GM06990 (cell line): ENCODE measurements at regions not wholly inside any gene's neighbourhood (a gene's known extent, or its start where the extent isn't known, plus 50 kb on each side); places are given as distances from the start of the nearest gene placed in this dataset.

ENCODE experiments used
- DNase-seq: peaks from one replicate; pipeline ENCODE4 v3.0.0-alpha.2; 2011; ENCODE audit not compliant: insufficient read length; ENCODE audit errors: extremely low read depth
- H3K27me3 ChIP-seq: replicated peaks from 2 replicates; pipeline ENCODE4 v1.6.0; 2011; ENCODE audit warnings: low read length; ENCODE audit not compliant: control insufficient read depth, insufficient read depth
- H3K36me3 ChIP-seq: 2 replicates; pipeline ENCODE4 v1.5.1; 2011; ENCODE audit warnings: low read length; ENCODE audit not compliant: control insufficient read depth, insufficient read depth
- H3K4me3 ChIP-seq: replicated peaks from 2 replicates; pipeline ENCODE4 v1.5.1; 2011; ENCODE audit warnings: low read depth, mild to moderate bottlenecking, control low read depth, low read length
- CTCF ChIP-seq: IDR thresholded peaks from 2 replicates; pipeline ENCODE4 v1.5.1; 2011; ENCODE audit warnings: low read length, control low read depth, mild to moderate bottlenecking, inconsistent platforms; ENCODE audit not compliant: insufficient read depth, poor library complexity, severe bottlenecking

- no peaks in the 10 kb centered on the region for H3K36me3 ChIP-seq
- H3K27me3 ChIP-seq, result no peaks in the 10 kb centered on the region
- no peak for TF ChIP-seq CTCF
- H3K4me3 ChIP-seq, result no peak overlapping the region
- DNase-seq, result no peak
Measured at GRCh38 chr5:105789246-105789645, 1881.5 kb downstream of the EFNA5 start.

- H3K27me3 ChIP-seq, result no peaks in the 10 kb centered on the region
- no peak for TF ChIP-seq CTCF
- H3K4me3 ChIP-seq, result no peak overlapping the region
- H3K36me3 ChIP-seq, result no peaks in the 10 kb centered on the region
- DNase-seq, result no peak
Measured at GRCh38 chr5:105783811-105784210, 1886.9 kb downstream of the EFNA5 start.

GRCh38 chr5:105782501-105782900, 1888.2 kb downstream of the EFNA5 start:
- H3K4me3 ChIP-seq, result no peak overlapping the region
- no peaks in the 10 kb centered on the region for H3K36me3 ChIP-seq
- TF ChIP-seq CTCF, result no peak

GRCh38 chr5:105773241-105773640, 1897.5 kb downstream of the EFNA5 start:
- DNase-seq, result no peak
- H3K4me3 ChIP-seq, result no peak overlapping the region
- no peak for TF ChIP-seq CTCF
- no peaks in the 10 kb centered on the region for H3K27me3 ChIP-seq
- H3K36me3 ChIP-seq, result no peaks in the 10 kb centered on the region

More at GRCh38 chr5:105782501-105782900, 1888.2 kb downstream of the EFNA5 start:
- no peaks in the 10 kb centered on the region for H3K27me3 ChIP-seq
- no peak for DNase-seq

GRCh38 chr5:105767267-105767666, 1903.5 kb downstream of the EFNA5 start:
- no peak for DNase-seq
- no peaks in the 10 kb centered on the region for H3K27me3 ChIP-seq
- TF ChIP-seq CTCF, result no peak
- no peaks in the 10 kb centered on the region for H3K36me3 ChIP-seq
- H3K4me3 ChIP-seq, result no peak overlapping the region

- Histone ChIP-seq H3K27me3 (no peaks in the 10 kb centered on the region), H3K4me3 (no peak overlapping the region), H3K36me3 (no peaks in the 10 kb centered on the region)
- TF ChIP-seq CTCF, result no peak
- DNase-seq, result no peak
Measured at GRCh38 chr5:105762728-105763127, 1908.0 kb downstream of the EFNA5 start.
